SK-N-SH treated with all-trans-retinoic acid at 6 μM for 48 hours (cell line): ENCODE measurements at regions not wholly inside any gene's neighbourhood (a gene's known extent, or its start where the extent isn't known, plus 50 kb on each side); places are given as distances from the start of the nearest gene placed in this dataset.

Experiments
- ATAC-seq: fragments of 200-7000 bp; cut with Tn5 transposase; 3 replicates; pipeline ENCODE4 v1.9.1; 2020; ENCODE audit warnings: mild to moderate bottlenecking, moderate library complexity
- ARNTL ChIP-seq: fragments of 450-650 bp; formaldehyde crosslinking; IDR thresholded peaks from 2 replicates; pipeline ENCODE4 v1.5.0; 2020; ENCODE audit warnings: low read depth, mild to moderate bottlenecking, moderate library complexity, borderline replicate concordance
- BACH2 ChIP-seq: fragments of 250-450 bp; sonication (Bioruptor Pico); IDR thresholded peaks from 2 replicates; pipeline ENCODE4 v1.9.0; 2021; ENCODE audit warnings: mild to moderate bottlenecking, borderline replicate concordance
- CREB5 ChIP-seq: fragments of 250-450 bp; sonication (Bioruptor Pico); IDR thresholded peaks from 2 replicates; pipeline ENCODE4 v1.5.1; 2020; ENCODE audit warnings: low read depth, mild to moderate bottlenecking, moderate library complexity
- CSDC2 ChIP-seq: fragments of 250-450 bp; sonication (Bioruptor Pico); IDR thresholded peaks from 2 replicates; pipeline ENCODE4 v1.5.0; 2020; ENCODE audit warnings: mild to moderate bottlenecking, moderate library complexity
- CSRNP3 ChIP-seq: fragments of 250-450 bp; sonication (Bioruptor Pico); IDR thresholded peaks from 2 replicates; pipeline ENCODE4 v1.5.1; 2021; ENCODE audit warnings: mild to moderate bottlenecking, moderate library complexity
- ESRRG ChIP-seq: fragments of 250-450 bp; sonication (Bioruptor Pico); IDR thresholded peaks from 2 replicates; pipeline ENCODE4 v1.6.1; 2021; ENCODE audit warnings: mild to moderate bottlenecking
- ISL1 ChIP-seq: fragments of 250-450 bp; sonication (Bioruptor Pico); IDR thresholded peaks from 2 replicates; pipeline ENCODE4 v2.1.2; 2022; ENCODE audit warnings: mild to moderate bottlenecking, moderate library complexity
- OSR1 ChIP-seq: fragments of 250-450 bp; sonication (Bioruptor Pico); IDR thresholded peaks from 2 replicates; pipeline ENCODE4 v1.8.0; 2022; ENCODE audit warnings: moderate library complexity, mild to moderate bottlenecking, inconsistent platforms
- PATZ1 ChIP-seq: fragments of 250-450 bp; sonication (Bioruptor Pico); IDR thresholded peaks from 2 replicates; pipeline ENCODE4 v1.8.0; 2020; ENCODE audit warnings: mild to moderate bottlenecking, moderate library complexity, borderline replicate concordance
- POU6F1 ChIP-seq: fragments of 250-450 bp; sonication (Bioruptor Pico); IDR thresholded peaks from 2 replicates; pipeline ENCODE4 v1.8.0; 2021; ENCODE audit warnings: low read depth, mild to moderate bottlenecking, moderate library complexity, borderline replicate concordance
- PPARA ChIP-seq: fragments of 250-450 bp; sonication (Bioruptor Pico); IDR thresholded peaks from 2 replicates; pipeline ENCODE4 v1.5.0; 2020; ENCODE audit warnings: mild to moderate bottlenecking, borderline replicate concordance
- RARB ChIP-seq: fragments of 250-450 bp; sonication (Bioruptor Pico); IDR thresholded peaks from 2 replicates; pipeline ENCODE4 v1.8.0; 2021; ENCODE audit warnings: mild to moderate bottlenecking, moderate library complexity
- TCF4 ChIP-seq: fragments of 250-450 bp; sonication (Bioruptor Pico); IDR thresholded peaks from 2 replicates; pipeline ENCODE4 v1.8.0; 2021; ENCODE audit warnings: mild to moderate bottlenecking, moderate library complexity, borderline replicate concordance
- TOX ChIP-seq: fragments of 250-450 bp; sonication (Bioruptor Pico); IDR thresholded peaks from 2 replicates; pipeline ENCODE4 v1.8.0; 2021; ENCODE audit warnings: mild to moderate bottlenecking, moderate library complexity, borderline replicate concordance
- TSHZ2 ChIP-seq: fragments of 250-450 bp; sonication (Bioruptor Pico); IDR thresholded peaks from 2 replicates; pipeline ENCODE4 v1.5.0; 2020; ENCODE audit warnings: mild to moderate bottlenecking, moderate library complexity
- ZC3H10 ChIP-seq: fragments of 250-450 bp; sonication (Bioruptor Pico); IDR thresholded peaks from 2 replicates; pipeline ENCODE4 v1.5.1; 2021; ENCODE audit warnings: mild to moderate bottlenecking, moderate library complexity
- ZFP3 ChIP-seq: fragments of 250-450 bp; sonication (Bioruptor Pico); IDR thresholded peaks from 2 replicates; pipeline ENCODE4 v1.5.0; 2020; ENCODE audit warnings: mild to moderate bottlenecking, moderate library complexity
- ZNF565 ChIP-seq: fragments of 450-650 bp; formaldehyde crosslinking; conservative IDR thresholded peaks from 2 replicates; pipeline ENCODE4 v1.5.0; 2020; ENCODE audit warnings: low read depth, mild to moderate bottlenecking, moderate library complexity
- ZNF70 ChIP-seq: fragments of 450-650 bp; formaldehyde crosslinking; IDR thresholded peaks from 2 replicates; pipeline ENCODE4 v1.5.0; 2020; ENCODE audit warnings: mild to moderate bottlenecking, moderate library complexity
- ZNF8 ChIP-seq: fragments of 450-650 bp; formaldehyde crosslinking; IDR thresholded peaks from 2 replicates; pipeline ENCODE4 v1.5.0; 2020; ENCODE audit warnings: mild to moderate bottlenecking, moderate library complexity

- TF ChIP-seq ZNF8 (CRISPR knock-in tag) = no peak
- TF ChIP-seq CREB5 = no peak
- no peak for TF ChIP-seq ZFP3 (CRISPR knock-in tag)
- TF ChIP-seq PPARA (CRISPR knock-in tag) = no peak
- no peak for TF ChIP-seq TSHZ2 (CRISPR knock-in tag)
- no peak for TF ChIP-seq ARNTL (CRISPR knock-in tag)
- no peak for TF ChIP-seq ZNF565 (CRISPR knock-in tag)
- TF ChIP-seq ZNF70 (CRISPR knock-in tag) = no peak
- no peak for TF ChIP-seq RARB
- no peak for TF ChIP-seq TCF4 (CRISPR knock-in tag)
- no peak for TF ChIP-seq CSDC2 (CRISPR knock-in tag)
- TF ChIP-seq ESRRG (CRISPR knock-in tag) = no peak
- TF ChIP-seq BACH2 (CRISPR knock-in tag) = no peak
- ATAC-seq = no peak
Measured at GRCh38 chr10:37639200-37639599, 218.2 kb downstream of the ZNF248 start.

GRCh38 chr10:37638569-37638968, 218.8 kb downstream of the ZNF248 start:
- TF ChIP-seq ISL1 (CRISPR knock-in tag) (no peak), ZNF8 (CRISPR knock-in tag) (no peak), CSRNP3 (CRISPR knock-in tag) (no peak), ZFP3 (CRISPR knock-in tag) (no peak), ZC3H10 (CRISPR knock-in tag) (no peak), ARNTL (CRISPR knock-in tag) (no peak)
- ATAC-seq = no peak

GRCh38 chr10:37634351-37634880, 223.0 kb downstream of the ZNF248 start:
- TF ChIP-seq POU6F1 (CRISPR knock-in tag) = no peak
- ATAC-seq = no peak

GRCh38 chr10:37632641-37633040, 224.8 kb downstream of the ZNF248 start:
- TF ChIP-seq CREB5 = no peak
- no peak for TF ChIP-seq ZFP3 (CRISPR knock-in tag)
- TF ChIP-seq ZNF8 (CRISPR knock-in tag) = no peak
- TF ChIP-seq ISL1 (CRISPR knock-in tag) = no peak
- no peak for TF ChIP-seq TOX
- TF ChIP-seq OSR1 (CRISPR knock-in tag) = no peak
- TF ChIP-seq CSDC2 (CRISPR knock-in tag) = no peak
- TF ChIP-seq PATZ1 (CRISPR knock-in tag) = no peak
- no peak for TF ChIP-seq ZNF565 (CRISPR knock-in tag)
- no peak for TF ChIP-seq TCF4 (CRISPR knock-in tag)
- ATAC-seq = no peak
